ENCODE measurements at regions not wholly inside any gene's neighbourhood (a gene's known extent, or its start where the extent isn't known, plus 50 kb on each side); places are given as distances from the start of the nearest gene placed in this dataset.
A peak's percentile ranks its signal among the peaks of the same experiment; 100 is the strongest.

DNA sequence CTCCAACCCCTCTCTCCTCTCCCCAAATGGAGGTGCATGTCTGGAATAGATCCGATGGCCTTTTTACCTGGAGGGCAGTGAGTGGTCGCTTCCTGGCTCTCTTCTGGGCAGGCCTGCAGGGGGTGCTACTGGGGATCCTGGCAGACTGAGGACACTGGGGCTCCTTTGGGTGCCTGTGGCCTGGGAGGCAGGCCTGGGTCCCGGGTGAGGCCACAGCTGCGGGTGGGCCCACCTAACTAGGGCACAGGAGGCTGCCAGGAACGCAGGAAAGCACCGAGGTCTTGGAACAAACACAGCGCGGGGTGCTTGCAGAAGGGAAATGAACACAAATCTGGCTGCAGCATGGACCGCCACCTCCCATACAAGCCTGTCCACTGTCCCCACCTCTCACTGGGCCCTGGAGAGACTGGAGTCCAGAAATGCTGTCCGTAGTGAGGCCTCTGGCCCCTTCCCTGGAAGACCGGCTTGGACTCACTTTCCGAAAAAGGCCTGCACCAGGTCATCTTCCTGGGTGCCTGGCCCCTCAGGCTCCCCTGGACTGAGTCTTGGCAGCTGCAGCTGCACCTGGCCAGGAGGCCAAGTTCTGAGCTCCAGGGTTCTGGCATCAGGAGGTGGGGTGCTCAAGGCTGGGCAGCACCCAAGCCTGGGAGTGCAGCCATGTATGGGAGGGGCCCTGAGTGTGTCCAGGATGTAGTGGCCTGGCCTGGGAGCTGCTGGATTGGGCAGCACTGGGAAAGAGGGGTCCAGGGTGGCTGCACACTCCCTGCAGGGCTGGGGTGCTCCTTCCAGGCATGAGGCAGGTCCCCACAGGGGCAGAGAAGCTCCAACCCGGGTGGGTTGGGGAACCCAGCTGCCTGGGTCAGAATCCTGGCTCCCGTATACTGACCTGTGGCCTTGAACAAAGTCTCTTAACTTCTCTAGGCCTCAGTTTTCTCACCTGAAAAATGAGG, 195.1 kb downstream of the IRF8 start:
- DNase-seq, result peak; percentile 8

DNA sequence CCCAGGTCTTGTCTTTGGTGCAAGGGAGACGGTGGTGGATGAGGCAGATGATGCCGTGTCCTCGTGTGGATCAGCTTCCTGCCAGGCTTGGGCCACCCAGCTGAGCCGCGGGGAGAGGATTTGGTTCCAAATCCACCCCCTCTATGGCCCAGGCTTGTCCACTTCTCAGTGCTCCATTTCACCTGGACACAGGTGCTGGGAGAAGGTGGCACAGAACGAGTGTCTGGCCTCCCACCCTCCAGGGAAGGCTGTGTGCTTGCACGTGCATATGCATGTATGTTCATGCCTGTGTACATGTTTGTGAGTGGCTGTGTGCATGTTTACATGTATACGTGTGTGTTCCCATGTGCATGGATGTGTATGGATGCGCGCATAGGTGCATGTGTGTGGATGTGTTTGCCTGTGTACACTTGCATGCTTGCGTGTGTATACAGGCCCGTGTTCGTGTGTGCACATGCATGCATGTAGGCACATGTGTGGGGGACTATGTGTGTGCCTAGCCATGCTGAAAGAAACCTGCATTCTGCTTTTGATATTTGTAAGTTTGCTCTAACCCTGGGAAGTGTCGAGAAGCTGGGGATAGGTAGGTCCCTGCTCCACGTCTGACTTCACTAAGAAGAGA, 196.3 kb downstream of the IRF8 start:
- peak; percentile 6 for DNase-seq

DNA sequence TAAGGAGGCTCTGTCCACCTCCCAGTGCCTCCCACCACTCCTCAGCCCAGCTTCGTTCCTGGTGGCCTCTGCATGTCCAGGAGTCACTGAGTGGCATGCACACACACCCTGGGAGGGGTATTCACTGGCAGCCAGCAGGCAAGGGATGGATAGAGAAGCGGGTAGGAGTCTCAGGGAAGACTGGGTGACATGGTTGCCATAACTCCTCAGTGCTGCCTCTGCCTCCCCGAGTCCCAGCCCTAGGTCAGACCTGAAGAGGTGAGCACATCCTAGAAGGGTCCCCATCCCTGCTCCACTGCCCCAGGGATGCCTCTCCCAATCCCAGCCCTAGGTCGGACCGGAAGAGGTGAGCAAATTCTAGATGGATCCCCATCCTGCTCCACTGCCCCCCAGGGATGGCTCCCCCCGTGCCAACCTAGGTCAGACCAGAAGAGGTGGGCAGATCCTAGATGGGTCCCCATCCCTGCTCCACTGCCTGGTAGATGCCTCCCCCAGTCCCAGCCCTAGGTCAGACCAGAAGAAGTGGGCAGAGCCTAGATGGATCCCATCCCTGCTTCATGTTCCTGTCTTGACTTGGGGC, 197.0 kb downstream of the IRF8 start:
- peak; percentile 5 for DNase-seq

DNA sequence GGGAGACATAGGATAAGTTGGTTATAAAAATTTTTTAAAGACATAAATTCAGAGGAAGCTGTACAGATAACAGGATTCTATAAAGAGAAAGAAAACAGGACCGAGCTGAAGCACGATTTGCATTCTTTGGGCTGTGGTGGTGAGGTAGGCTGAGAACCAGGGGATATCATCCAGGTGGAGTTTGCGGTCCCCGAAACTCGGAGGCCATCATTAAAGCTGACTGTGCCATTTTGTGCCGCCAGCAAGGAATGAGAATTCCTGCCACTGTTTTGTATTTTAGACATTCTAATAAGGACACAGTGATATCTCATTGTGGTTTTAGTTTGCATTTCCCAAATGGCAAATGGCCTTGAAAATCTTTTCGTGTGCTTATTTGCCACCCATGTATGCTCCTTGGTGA, 197.9 kb downstream of the IRF8 start:
- DNase-seq, result no peak

DNA sequence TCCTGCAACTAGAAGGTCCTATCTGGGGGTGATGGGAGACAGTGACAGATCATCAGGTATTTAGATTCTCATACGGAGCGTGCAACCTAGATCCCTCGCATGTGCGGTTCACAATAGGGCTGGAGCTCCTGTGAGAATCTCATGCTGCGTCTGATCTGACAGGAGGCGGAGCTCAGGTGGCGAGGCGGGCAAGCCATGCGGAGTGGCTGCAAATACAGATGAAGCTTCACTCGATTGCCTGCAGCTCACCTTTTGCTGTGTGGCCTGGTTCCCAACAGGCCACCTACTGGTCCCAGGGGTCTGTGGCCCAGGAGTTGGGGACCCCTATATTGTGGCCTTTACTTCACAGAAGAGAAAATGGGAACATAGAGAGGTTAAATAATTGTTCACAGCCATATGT, 200.4 kb downstream of the IRF8 start:
- DNase-seq, result peak; percentile 2

DNA sequence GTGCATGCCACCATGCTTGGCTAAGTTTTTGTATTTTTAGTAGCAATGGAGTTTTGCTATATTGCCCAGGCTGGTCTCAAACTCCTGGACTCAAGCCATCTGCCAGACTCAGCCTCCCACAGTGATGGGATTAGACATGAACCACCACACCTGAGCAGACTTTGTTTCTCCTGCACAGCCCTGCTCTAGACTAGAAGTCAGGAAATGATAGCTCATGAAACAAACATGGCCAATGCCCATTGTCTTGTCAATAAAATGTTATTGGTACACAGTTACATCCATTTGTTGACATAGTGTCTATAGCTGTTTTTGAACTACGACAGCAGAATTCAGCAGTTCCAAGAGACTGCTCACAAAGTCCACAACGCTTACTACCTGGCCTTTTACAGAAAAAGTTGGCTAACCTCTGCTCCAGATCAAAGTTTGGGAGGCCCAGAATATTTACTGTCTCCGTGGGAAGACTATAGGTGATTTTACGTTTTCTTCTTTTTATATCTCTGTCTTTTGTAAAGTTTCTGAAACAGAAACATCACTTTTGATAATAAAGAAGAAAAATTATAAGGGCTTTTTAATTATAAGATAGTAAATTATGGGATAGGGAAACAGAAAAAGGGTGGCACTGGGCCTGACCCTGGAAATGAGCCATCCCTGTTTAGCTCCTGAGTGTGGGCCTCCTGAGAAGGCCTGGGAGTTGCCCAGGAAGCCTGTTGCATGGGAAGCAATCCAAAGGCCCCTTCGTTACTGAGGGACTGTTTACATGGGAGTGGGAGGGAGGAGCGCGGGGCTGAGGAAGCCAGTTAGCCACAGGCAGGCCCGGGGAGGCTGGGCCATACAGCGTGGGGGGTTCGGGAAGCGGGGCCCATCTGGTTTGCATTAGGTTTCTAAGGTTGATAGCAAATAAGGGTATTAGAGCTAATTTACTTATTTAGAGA, 201.5 kb downstream of the IRF8 start:
- peak; percentile 3 for DNase-seq

DNA sequence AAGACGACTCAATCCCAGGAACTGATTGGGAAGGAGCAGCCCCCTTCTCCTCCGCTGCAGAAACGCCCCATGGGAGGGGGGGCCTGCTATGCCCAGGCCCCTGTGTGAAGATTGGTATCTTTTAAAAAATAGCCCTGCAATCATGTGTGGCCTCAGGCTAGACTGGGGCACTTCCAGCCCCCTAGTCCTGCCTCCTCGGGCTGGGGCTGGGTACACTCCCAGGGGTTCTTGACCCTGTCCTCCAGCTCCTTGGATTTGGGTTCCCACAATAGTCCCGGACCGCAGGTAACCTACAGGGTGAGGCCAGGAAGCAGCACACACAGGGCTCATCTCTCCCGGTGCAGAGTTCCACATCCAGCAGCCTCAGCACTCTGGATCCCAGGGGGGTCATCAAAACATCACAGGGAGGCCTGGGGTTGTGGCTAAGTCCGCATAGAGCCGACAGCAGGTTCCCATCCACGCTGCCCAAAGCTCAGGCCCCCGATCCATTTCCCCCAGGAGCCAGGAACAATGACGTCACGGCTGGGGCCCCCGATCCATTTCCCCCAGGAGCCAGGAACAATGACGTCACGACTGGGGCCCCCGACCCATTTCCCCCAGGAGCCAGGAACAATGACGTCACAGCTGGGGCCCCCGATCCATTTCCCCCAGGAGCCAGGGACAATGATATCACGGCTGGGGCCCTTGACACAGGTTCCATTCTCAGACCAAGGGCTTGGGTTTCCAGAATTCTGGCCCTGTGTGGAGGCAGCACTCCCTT, 202.4 kb downstream of the IRF8 start:
- peak; percentile 8 for DNase-seq

DNA sequence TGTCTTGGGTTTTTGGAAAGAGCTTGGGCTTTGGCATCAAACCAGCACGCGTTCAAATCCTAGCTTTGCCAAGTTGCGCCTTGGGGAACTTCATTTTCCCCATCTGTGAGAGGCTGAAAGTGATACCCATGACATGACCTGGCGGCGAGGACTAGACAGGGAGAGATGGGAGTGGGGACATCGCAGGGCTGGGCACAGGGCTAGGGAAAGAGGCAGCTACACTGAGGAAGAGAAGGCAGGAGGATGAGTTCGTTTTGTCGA, 202.9 kb downstream of the IRF8 start:
- peak; percentile 1 for DNase-seq

DNA sequence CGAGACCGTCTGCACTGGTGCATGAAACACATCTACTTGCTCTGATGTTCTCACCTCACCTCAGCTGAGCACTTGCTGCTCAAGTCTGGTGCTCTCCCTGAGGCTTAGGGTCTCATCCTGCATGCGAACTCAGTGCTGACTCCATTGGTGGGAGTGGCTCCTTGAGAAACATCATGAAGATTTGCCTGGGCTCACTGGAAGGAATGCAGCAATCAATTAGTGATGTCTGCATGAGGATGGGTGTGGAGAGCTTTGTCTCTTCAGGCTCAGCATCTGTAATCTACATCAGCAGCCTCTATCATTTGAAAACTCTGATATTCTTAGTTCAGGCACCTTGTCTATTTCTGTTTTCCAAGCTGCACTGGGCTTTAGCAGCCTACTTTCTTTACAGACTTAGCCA, 204.4 kb downstream of the IRF8 start:
- DNase-seq, result peak; percentile 1

DNA sequence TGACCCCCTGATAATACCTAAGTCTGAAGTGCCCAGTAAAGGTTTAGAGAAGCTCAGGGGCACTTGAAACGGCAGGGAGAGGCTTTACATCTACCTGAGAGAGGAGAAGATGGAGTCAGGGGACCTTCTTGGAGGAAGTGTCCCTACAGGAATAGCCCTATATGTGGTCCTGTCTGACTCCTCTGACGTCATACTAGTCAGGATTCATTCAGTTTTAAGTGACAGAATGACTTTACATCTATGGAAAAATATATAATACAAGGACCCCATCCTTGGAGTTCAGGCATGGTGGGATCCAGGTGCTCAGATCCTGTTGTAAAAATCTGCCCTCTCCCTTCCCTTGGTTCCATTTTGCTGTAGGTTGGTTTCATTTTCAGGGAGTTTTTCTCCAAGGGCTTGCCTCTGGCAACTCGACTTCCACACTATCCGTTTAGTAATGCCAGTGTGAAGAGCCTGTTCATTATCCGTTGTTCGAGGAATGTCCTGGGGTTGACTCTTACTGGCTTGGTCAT, 205.6 kb downstream of the IRF8 start:
- DNase-seq, result no peak

DNA sequence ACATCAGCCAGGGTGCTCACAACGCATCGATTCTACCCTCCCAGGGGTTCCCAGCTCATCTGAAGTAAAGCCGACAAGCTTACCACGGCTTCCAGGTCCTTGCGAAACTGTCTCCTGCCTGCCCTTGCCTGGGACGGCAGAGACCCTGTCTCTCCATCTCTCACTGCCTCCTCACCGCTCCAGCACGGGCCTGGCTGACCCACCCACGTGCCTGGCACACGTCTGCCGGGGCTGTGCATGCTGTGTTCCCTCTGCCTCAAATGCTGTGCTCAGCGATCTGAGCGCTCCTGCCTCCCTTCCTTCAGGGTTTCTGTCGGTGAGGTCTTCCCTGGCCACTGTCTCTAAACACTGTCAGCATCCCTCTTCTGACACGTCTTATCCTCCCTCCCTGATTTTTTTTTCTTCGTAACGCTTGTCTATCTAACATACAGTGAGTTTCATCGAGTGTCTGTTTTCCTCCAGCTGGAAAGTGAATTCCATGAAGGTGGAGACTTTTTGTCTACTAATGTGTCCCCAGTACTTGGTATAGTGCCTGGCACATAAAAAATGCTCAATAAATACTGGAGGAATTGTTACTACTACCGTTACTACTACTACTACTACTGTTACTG, 208.4 kb downstream of the IRF8 start:
- no peak for DNase-seq

DNA sequence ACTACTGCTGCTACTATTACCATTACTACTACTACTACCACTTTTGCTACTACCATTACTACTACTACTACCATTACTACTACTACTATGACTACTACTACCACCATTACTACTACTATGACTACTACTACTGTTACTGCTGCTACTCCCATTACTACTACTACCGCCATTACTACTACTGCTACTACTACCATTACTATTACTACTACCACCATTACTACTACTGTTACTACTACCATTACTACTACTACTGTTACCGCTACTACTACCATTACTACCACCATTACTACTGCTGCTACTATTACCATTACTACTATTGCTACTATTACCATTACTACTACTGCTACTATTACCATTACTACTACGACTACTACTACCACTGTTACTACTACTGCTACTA, 209.1 kb downstream of the IRF8 start:
- no peak for DNase-seq

DNA sequence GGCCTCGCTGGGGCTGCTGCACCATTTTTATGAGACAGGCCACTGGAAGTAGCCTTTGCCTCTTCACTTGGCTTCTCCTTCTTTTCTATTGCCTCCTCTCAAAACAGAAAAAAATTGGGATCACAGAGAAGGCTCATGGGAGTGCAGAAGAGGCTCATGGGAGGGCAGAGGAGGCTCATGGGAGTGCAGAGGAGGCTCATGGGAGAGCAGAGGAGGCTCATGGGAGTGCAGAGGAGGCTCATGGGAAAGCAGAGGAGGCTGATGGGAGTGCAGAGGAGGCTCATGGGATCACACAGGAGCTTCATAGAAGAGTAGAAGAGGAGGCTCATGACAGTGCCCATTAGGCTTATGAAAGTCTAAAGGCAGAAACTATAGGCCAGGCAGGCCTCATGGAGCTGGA, 211.2 kb downstream of the IRF8 start:
- no peak for DNase-seq

DNA sequence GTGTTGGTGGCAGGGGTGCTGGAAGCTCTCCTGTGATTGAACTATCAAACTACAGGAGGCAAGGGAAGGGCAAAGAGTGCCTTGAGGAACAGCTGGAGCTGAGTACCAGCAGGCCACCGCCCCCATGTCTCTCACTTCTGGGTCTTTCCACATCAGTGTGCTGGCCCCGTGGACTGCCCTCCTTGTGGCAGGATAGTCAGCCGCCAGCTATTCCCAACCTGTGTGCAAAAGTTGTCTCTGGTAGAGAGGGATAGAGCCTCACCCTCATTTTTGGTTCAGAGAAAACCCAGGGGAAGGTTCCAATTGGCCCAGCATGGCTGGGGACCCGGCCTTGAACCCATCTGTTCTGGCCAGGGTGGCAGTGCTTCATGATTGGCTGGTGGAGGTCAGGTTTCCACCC, 211.8 kb downstream of the IRF8 start:
- no peak for DNase-seq

DNA sequence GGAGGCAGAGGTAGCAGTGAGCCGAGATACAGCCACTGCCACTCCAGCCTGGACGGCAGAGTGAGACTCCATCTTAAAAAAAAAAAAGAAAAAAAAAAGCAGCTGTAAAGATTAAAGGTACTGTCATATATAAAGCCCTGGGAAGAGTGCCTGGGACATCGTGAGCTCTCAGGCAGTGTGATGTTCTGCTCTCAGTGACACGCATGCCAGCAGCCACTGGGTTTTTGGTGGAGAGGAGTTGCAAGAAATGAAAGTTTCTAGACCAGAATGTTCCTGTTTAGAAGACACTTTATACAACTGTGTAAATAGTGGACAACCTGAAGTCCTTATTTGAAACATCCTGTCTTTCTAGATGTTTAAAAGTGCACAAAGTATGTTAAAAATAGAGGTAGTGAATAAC, 213.2 kb downstream of the IRF8 start:
- no peak for DNase-seq

DNA sequence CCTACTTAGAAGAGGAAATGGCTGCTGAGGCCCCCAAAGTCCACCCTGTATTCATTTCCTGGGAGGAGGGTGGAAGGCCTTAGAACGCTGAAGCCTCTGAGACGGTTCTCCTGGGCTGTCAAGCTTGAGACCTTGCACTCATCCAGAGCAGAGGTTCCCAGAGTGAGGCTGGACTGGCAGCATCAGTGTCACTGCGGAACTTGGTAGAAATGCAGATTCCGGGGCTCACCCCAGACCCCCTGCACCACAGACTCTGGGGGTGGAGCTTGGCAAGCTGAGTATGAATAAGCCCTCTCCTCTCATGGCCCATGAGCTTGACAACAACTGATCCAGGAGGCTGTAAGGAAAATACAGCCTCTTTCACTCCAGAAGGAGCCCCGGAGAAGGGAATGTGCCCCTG, 218.3 kb downstream of the IRF8 start:
- DNase-seq, result no peak

DNA sequence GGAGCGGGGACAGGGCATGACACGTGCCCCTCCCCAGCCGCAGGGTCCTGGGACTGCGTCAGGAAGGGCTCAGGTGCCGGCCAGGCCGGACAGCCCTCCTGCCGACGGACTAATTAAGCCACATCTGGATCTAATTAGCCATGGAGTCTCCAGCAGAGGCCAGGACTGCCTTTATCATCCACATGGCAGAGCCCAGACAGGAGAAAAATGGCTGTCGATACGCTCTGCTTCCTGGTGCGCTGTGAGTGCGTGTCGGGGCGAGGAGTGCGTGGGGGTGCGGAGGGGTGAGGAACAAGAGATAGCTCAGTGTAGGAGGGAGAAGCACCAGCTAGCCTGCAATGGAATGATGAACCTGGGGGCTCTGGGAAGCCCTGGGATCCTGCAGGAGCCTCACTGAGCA, 218.8 kb downstream of the IRF8 start:
- DNase-seq, result no peak

DNA sequence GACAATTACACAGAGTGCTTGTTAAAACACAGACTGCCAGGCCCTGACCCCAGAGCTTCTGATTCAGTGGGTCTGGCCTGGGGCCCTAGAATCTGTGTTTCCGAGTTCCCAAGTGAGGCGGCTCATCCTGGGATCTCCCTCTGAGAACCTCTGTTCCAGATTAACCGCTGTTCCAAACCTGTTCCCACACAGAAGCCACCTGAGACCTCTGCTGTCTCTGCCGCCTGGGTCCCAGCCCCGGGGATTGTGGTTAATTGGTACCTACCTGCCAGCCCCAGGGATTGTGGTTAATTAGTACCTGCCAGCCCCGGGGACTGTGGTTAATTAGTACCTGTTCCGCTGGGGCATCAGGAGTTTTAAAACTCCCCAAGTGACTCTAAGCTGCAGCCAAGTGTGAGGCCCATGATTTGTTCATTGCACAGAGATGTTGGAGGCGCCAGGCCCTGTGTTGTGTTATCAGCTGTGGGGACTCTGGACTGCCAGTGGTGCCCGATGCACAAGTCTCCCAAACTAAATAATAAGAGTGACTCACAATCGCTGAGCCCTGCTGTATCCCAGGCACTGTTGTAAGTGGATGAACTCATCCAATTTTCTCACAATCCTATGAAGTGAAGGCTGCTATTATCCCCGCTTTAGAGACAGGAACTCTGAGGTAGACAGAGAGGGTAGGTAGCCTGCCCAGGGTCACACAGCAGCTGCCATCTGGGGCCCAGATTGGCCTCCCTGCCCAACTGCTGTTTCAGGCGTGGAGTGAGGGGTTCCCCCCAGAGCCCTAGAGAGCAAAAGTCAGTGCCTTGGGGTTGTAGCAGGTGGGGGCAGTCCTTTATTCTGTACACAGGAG, 219.7 kb downstream of the IRF8 start:
- no peak for DNase-seq

DNA sequence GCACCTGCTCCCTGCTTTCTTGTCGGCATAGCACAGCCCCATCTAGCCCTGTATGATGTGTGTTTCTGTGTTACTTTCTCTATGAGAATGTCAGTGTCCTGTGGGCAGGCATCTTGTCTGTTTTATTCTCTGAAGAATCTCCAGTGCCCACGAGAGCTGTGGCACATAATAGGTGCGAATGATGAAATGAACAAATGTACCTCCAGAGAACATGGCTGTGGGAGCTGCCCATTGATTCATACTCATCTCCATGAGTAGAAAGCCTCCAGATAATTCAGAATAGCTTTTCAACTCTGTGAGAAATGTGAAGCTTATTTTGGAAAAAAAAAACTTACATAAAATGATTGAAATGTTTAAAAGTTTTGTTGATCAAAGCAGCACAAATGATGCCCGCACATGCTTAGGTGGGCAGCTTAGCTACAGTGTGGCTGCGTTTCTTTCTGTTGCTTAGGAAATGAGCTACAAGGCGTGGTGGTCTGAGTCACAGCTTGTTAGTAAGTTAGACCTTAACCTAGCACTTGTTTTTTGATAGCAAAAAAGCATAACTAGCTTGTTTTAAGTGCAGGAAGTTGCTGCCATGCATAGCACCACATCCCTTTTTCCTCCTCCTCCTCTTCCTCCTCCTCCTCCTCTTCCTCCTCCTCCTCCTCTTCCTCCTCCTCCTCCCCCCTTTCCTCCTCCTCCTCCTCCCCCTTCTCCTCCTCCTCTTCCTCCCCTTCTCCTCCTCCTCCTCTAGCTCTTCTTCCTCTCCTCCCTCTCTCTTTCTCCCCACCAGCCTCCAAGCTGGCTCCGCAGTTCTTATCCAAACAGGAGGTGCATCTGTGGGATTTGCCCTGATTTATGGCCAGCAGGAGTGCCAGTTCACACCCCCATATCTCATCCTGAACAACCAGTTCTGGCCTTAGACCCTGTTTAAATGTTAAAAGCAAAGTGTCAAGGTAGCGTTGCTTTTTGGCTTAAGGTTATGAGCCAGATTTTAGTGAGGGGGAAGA, 221.5 kb downstream of the IRF8 start:
- no peak for DNase-seq

All from activated CD8-positive, alpha-beta memory T cell treated with anti-CD3 and anti-CD28 coated beads, Interleukin-2, amount 50 U/mL, for 4 hours (primary cell).